HEK293 (cell line): ENCODE measurements at regions not wholly inside any gene's neighbourhood (a gene's known extent, or its start where the extent isn't known, plus 50 kb on each side); places are given as distances from the start of the nearest gene placed in this dataset.

Source experiments
- CTCF ChIA-PET: fragments of 350-600 bp; formaldehyde crosslinking; extraction: SDS; loops from one replicate; lab custom pipeline; 2021; ENCODE audit warnings: antibody characterized with exemption; lab: Yijun Ruan, JAX
- POLR2A ChIA-PET: fragments of 300-600 bp; formaldehyde crosslinking; extraction: SDS; loops from one replicate; lab custom pipeline; 2020; ENCODE audit warnings: antibody characterized with exemption, inconsistent platforms; lab: Yijun Ruan, JAX
- H3K27ac ChIP-seq: fragments of 200-500 bp; sonication (Bioruptor generic); 2 replicates; pipeline ENCODE4 v1.5.1; 2014; ENCODE audit warnings: low read depth, low read length, control low read depth, inconsistent platforms; ENCODE audit errors: extremely low read depth
- H3K36me3 ChIP-seq, 2 experiments: fragments of 200-500 bp in 1 of 2; sonication (Bioruptor generic) in 1 of 2; 1 replicate in 1 of 2; 2 replicates in 1 of 2; pipeline ENCODE4 v1.5.1; 2014 to 2017; ENCODE audit warnings: inconsistent platforms in 2 of 2, low read length in 2 of 2; ENCODE audit not compliant: control insufficient read depth in 2 of 2, insufficient read depth in 1 of 2
- H3K4me1 ChIP-seq: fragments of 200-500 bp; sonication (Bioruptor generic); 2 replicates; pipeline ENCODE4 v1.5.1; 2014; ENCODE audit warnings: mild to moderate bottlenecking, low read length, inconsistent platforms; ENCODE audit not compliant: control insufficient read depth, insufficient read depth
- H3K4me3 ChIP-seq: 2 replicates; pipeline ENCODE4 v1.5.1; 2011; ENCODE audit warnings: low read depth, mild to moderate bottlenecking, control low read depth, low read length, moderate library complexity
- H3K9me3 ChIP-seq: fragments of 200-500 bp; sonication (Bioruptor generic); 2 replicates; pipeline ENCODE4 v1.5.1; 2014; ENCODE audit warnings: low read depth, low read length, inconsistent platforms; ENCODE audit not compliant: control insufficient read depth, insufficient read depth
- KLF16 ChIP-seq: fragments of 450-650 bp; formaldehyde crosslinking; IDR thresholded peaks from 2 replicates; pipeline ENCODE4 v1.5.1; 2017; ENCODE audit warnings: missing biosample characterization, missing genetic modification characterization
- MYNN ChIP-seq: fragments of 450-650 bp; formaldehyde crosslinking; IDR thresholded peaks from 2 replicates; pipeline ENCODE4 v1.5.1; 2016; ENCODE audit warnings: missing biosample characterization, missing genetic modification characterization, borderline replicate concordance
- OSR2 ChIP-seq: fragments of 450-650 bp; formaldehyde crosslinking; IDR thresholded peaks from 2 replicates; pipeline ENCODE4 v1.5.1; 2016; ENCODE audit warnings: missing biosample characterization, missing genetic modification characterization
- SCRT1 ChIP-seq: fragments of 450-650 bp; formaldehyde crosslinking; IDR thresholded peaks from 2 replicates; pipeline ENCODE4 v1.5.1; 2016; ENCODE audit warnings: missing biosample characterization, missing genetic modification characterization, borderline replicate concordance
- SP2 ChIP-seq: fragments of 450-650 bp; formaldehyde crosslinking; IDR thresholded peaks from 2 replicates; pipeline ENCODE4 v1.5.1; 2016; ENCODE audit warnings: missing biosample characterization, missing genetic modification characterization
- TSHZ1 ChIP-seq: fragments of 450-650 bp; formaldehyde crosslinking; IDR thresholded peaks from 2 replicates; pipeline ENCODE4 v1.5.1; 2016; ENCODE audit warnings: missing biosample characterization, missing genetic modification characterization, borderline replicate concordance
- WT1 ChIP-seq: fragments of 450-650 bp; formaldehyde crosslinking; IDR thresholded peaks from 2 replicates; pipeline ENCODE4 v1.5.1; 2016; ENCODE audit warnings: missing biosample characterization, missing genetic modification characterization
- YY1 ChIP-seq: fragments of 450-650 bp; formaldehyde crosslinking; IDR thresholded peaks from 2 replicates; pipeline ENCODE4 v1.5.1; 2018; ENCODE audit warnings: missing biosample characterization, missing genetic modification characterization
- ZBTB11 ChIP-seq: fragments of 450-650 bp; formaldehyde crosslinking; conservative IDR thresholded peaks from 2 replicates; pipeline ENCODE4 v1.5.1; 2016; ENCODE audit warnings: low read depth, missing biosample characterization, missing genetic modification characterization
- ZBTB8A ChIP-seq: fragments of 450-650 bp; formaldehyde crosslinking; IDR thresholded peaks from 2 replicates; pipeline ENCODE4 v1.5.1; 2016; ENCODE audit warnings: missing biosample characterization, missing genetic modification characterization
- ZFHX2 ChIP-seq: fragments of 450-650 bp; formaldehyde crosslinking; conservative IDR thresholded peaks from 2 replicates; pipeline ENCODE4 v1.5.1; 2016; ENCODE audit warnings: missing biosample characterization, missing genetic modification characterization
- ZFP41 ChIP-seq: fragments of 450-650 bp; formaldehyde crosslinking; IDR thresholded peaks from 2 replicates; pipeline ENCODE4 v1.5.1; 2016; ENCODE audit warnings: missing biosample characterization, missing genetic modification characterization, borderline replicate concordance
- ZNF114 ChIP-seq: fragments of 450-650 bp; formaldehyde crosslinking; IDR thresholded peaks from 2 replicates; pipeline ENCODE4 v1.5.0; 2017; ENCODE audit warnings: missing biosample characterization, missing genetic modification characterization
- ZNF404 ChIP-seq: fragments of 450-650 bp; formaldehyde crosslinking; IDR thresholded peaks from 2 replicates; pipeline ENCODE4 v1.5.1; 2017; ENCODE audit warnings: missing biosample characterization, missing genetic modification characterization
- ZNF549 ChIP-seq: fragments of 450-650 bp; IDR thresholded peaks from 2 replicates; pipeline ENCODE4 v1.5.1; 2018; ENCODE audit warnings: missing biosample characterization, missing genetic modification characterization, mild to moderate bottlenecking, inconsistent platforms, moderate library complexity
- ZNF561 ChIP-seq: fragments of 450-650 bp; IDR thresholded peaks from 2 replicates; pipeline ENCODE4 v1.5.1; 2018; ENCODE audit warnings: missing biosample characterization, missing genetic modification characterization, borderline replicate concordance
- ZNF580 ChIP-seq: fragments of 450-650 bp; formaldehyde crosslinking; IDR thresholded peaks from 2 replicates; pipeline ENCODE4 v1.5.1; 2016; ENCODE audit warnings: missing biosample characterization, missing genetic modification characterization
- ZNF596 ChIP-seq: fragments of 450-650 bp; IDR thresholded peaks from 2 replicates; pipeline ENCODE4 v1.5.0; 2018; ENCODE audit warnings: missing biosample characterization, mild to moderate bottlenecking, missing genetic modification characterization, moderate library complexity
- ZNF600 ChIP-seq: fragments of 450-650 bp; formaldehyde crosslinking; IDR thresholded peaks from 2 replicates; pipeline ENCODE4 v1.5.1; 2016; ENCODE audit warnings: missing biosample characterization, missing genetic modification characterization
- ZNF623 ChIP-seq: fragments of 450-650 bp; formaldehyde crosslinking; IDR thresholded peaks from 2 replicates; pipeline ENCODE4 v1.5.1; 2016; ENCODE audit warnings: missing biosample characterization, missing genetic modification characterization
- ZNF639 ChIP-seq: fragments of 450-650 bp; formaldehyde crosslinking; IDR thresholded peaks from 2 replicates; pipeline ENCODE4 v1.5.1; 2016; ENCODE audit warnings: missing biosample characterization, missing genetic modification characterization
- ZNF660 ChIP-seq: fragments of 450-650 bp; IDR thresholded peaks from 2 replicates; pipeline ENCODE4 v1.5.1; 2018; ENCODE audit warnings: missing biosample characterization, mild to moderate bottlenecking, missing genetic modification characterization
- ZSCAN23 ChIP-seq: fragments of 450-650 bp; formaldehyde crosslinking; IDR thresholded peaks from 2 replicates; pipeline ENCODE4 v1.5.1; 2016; ENCODE audit warnings: missing biosample characterization, missing genetic modification characterization
- ZSCAN30 ChIP-seq: fragments of 450-650 bp; IDR thresholded peaks from 2 replicates; pipeline ENCODE4 v1.5.1; 2018; ENCODE audit warnings: missing biosample characterization, mild to moderate bottlenecking, missing genetic modification characterization, moderate library complexity

GRCh38 chr7:46658281-46658680 lies 737.2 kb upstream of the IGFBP3 start:
- no peak overlapping the region for H3K27ac ChIP-seq
- H3K4me1 ChIP-seq = no peaks in the 10 kb centered on the region
- H3K9me3 ChIP-seq = no peaks in the 10 kb centered on the region
- TF ChIP-seq ZFHX2 = no peak
- no peak overlapping the region for H3K4me3 ChIP-seq
- ChIA-PET CTCF (interaction anchor here (0.6 kb wide), 2 partner anchors 85 to 124 kb away, joined by 3 read pairs; no protein-coding TSS in a partner anchor), POLR2A (no interaction called here)
- H3K36me3 ChIP-seq = no peaks in the 10 kb centered on the region

- ChIA-PET CTCF (interaction anchor here (0.5 to 1.0 kb wide), 8 partner anchors 10 to 526 kb away, joined by 3 to 4 read pairs (median 3); no protein-coding TSS in a partner anchor), POLR2A (no interaction called here)
- Histone ChIP-seq H3K9me3 (no peaks in the 10 kb centered on the region), H3K36me3 (no peaks in the 10 kb centered on the region), H3K27ac (no peak overlapping the region), H3K4me1 (no peaks in the 10 kb centered on the region), H3K4me3 (no peak overlapping the region)
- no peak for TF ChIP-seq ZFP41 (tag by site-specific recombination)
- no peak for TF ChIP-seq ZNF114 (tag by site-specific recombination)
- TF ChIP-seq ZNF561 = no peak
- TF ChIP-seq ZBTB11 (tag by site-specific recombination) = no peak
- no peak for TF ChIP-seq WT1 (tag by site-specific recombination)
- TF ChIP-seq ZBTB8A (tag by site-specific recombination) = no peak
- no peak for TF ChIP-seq ZSCAN30 (tag by site-specific recombination)
- no peak for TF ChIP-seq ZNF549 (tag by site-specific recombination)
- no peak for TF ChIP-seq YY1 (tag by site-specific recombination)
- TF ChIP-seq ZNF596 = no peak
- TF ChIP-seq MYNN (tag by site-specific recombination) = no peak
- no peak for TF ChIP-seq KLF16 (tag by site-specific recombination)
Observed at GRCh38 chr7:46654546-46655443, 733.7 kb upstream of the IGFBP3 start.

- Histone ChIP-seq H3K27ac (no peak overlapping the region), H3K4me3 (no peak overlapping the region), H3K9me3 (no peaks in the 10 kb centered on the region), H3K4me1 (no peaks in the 10 kb centered on the region), H3K36me3 (no peaks in the 10 kb centered on the region)
- ChIA-PET POLR2A (no interaction called here), CTCF (interaction anchor here (0.6 kb wide), 1 partner anchor 150 kb away, joined by 4 read pairs; no protein-coding TSS in a partner anchor)
- TF ChIP-seq SCRT1 (tag by site-specific recombination) = no peak
- no peak for TF ChIP-seq ZNF404 (tag by site-specific recombination)
- TF ChIP-seq ZNF660 (tag by site-specific recombination) = no peak
- no peak for TF ChIP-seq ZNF600 (tag by site-specific recombination)
- no peak for TF ChIP-seq SP2 (tag by site-specific recombination)
- no peak for TF ChIP-seq TSHZ1
- TF ChIP-seq ZSCAN23 (tag by site-specific recombination) = no peak
- TF ChIP-seq ZNF580 (tag by site-specific recombination) = no peak
- no peak for TF ChIP-seq ZNF639 (tag by site-specific recombination)
- no peak for TF ChIP-seq ZNF623 (tag by site-specific recombination)
- no peak for TF ChIP-seq OSR2 (tag by site-specific recombination)
Observed at GRCh38 chr7:46653848-46654247, 732.8 kb upstream of the IGFBP3 start.
